Liver (tissue), 3 donors: ENCODE measurements at regions not wholly inside any gene's neighbourhood (a gene's known extent, or its start where the extent isn't known, plus 50 kb on each side); places are given as distances from the start of the nearest gene placed in this dataset.

Source experiments
- EGR1 ChIP-seq, 2 donors: IDR thresholded peaks; 2 replicates each; pipeline ENCODE4 v1.6.1; 2016 to 2018; ENCODE audit warnings: antibody characterized with exemption in 2 of 2, low read depth in 2 of 2
- GABPA ChIP-seq, 2 donors: IDR thresholded peaks in 1 of 2; conservative IDR thresholded peaks in 1 of 2; 2 replicates each; pipeline ENCODE4 v1.6.1; 2016; ENCODE audit warnings: antibody characterized with exemption in 2 of 2, mild to moderate bottlenecking in 1 of 2, moderate library complexity in 1 of 2
- JUND ChIP-seq, 2 donors: IDR thresholded peaks; 2 replicates each; pipeline ENCODE4 v1.6.1; 2016; ENCODE audit warnings: antibody characterized with exemption in 2 of 2
- MAX ChIP-seq: IDR thresholded peaks from 2 replicates; pipeline ENCODE4 v1.6.1; 2016; ENCODE audit warnings: antibody characterized with exemption
- NR2F2 ChIP-seq: IDR thresholded peaks from 2 replicates; pipeline ENCODE4 v1.6.1; 2016; ENCODE audit warnings: antibody characterized with exemption
- RAD21 ChIP-seq, 2 donors: IDR thresholded peaks; 2 replicates each; pipeline ENCODE4 v1.6.1; 2016; ENCODE audit warnings: antibody characterized with exemption in 2 of 2, mild to moderate bottlenecking in 2 of 2
- RXRA ChIP-seq, 2 donors: IDR thresholded peaks; 2 replicates each; pipeline ENCODE4 v1.6.1; 2017 to 2018; ENCODE audit warnings: antibody characterized with exemption in 2 of 2, mild to moderate bottlenecking in 1 of 2
- SP1 ChIP-seq: IDR thresholded peaks from 2 replicates; pipeline ENCODE4 v1.6.1; 2018; ENCODE audit warnings: antibody characterized with exemption, mild to moderate bottlenecking
- TAF1 ChIP-seq: conservative IDR thresholded peaks from 2 replicates; pipeline ENCODE4 v1.6.1; 2016; ENCODE audit warnings: antibody characterized with exemption, mild to moderate bottlenecking
- TF ChIP-seq, protein P1 (sequence below): fragments of 150-350 bp; IDR thresholded peaks from 2 replicates; pipeline ENCODE4 v1.5.1; 2017; ENCODE audit warnings: improper control_type of control experiment, low read depth, low read length; ENCODE audit not compliant: missing input control
- TF ChIP-seq, protein P2 (sequence below): IDR thresholded peaks from 2 replicates; pipeline ENCODE4 v1.6.1; 2016; ENCODE audit warnings: antibody characterized with exemption, mild to moderate bottlenecking
- TF ChIP-seq, protein P3 (sequence below): IDR thresholded peaks from 2 replicates; pipeline ENCODE4 v1.6.1; 2016; ENCODE audit warnings: antibody characterized with exemption
- donor health status: healthy.
- donor health status: healthy.

GRCh38 chr12:70074510-70074909 is 168.7 kb upstream of the CNOT2 start:
- TF ChIP-seq, protein P1, sequence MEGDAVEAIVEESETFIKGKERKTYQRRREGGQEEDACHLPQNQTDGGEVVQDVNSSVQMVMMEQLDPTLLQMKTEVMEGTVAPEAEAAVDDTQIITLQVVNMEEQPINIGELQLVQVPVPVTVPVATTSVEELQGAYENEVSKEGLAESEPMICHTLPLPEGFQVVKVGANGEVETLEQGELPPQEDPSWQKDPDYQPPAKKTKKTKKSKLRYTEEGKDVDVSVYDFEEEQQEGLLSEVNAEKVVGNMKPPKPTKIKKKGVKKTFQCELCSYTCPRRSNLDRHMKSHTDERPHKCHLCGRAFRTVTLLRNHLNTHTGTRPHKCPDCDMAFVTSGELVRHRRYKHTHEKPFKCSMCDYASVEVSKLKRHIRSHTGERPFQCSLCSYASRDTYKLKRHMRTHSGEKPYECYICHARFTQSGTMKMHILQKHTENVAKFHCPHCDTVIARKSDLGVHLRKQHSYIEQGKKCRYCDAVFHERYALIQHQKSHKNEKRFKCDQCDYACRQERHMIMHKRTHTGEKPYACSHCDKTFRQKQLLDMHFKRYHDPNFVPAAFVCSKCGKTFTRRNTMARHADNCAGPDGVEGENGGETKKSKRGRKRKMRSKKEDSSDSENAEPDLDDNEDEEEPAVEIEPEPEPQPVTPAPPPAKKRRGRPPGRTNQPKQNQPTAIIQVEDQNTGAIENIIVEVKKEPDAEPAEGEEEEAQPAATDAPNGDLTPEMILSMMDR = no peak
- no peak for TF ChIP-seq JUND (IDR thresholded peaks at IDR 0.05)
- no peak for TF ChIP-seq TAF1
- TF ChIP-seq EGR1 (IDR thresholded peaks at IDR 0.05; ENCODE audit: low read depth in 2 of 2) = no peak
- TF ChIP-seq MAX = no peak
- TF ChIP-seq, protein P2, sequence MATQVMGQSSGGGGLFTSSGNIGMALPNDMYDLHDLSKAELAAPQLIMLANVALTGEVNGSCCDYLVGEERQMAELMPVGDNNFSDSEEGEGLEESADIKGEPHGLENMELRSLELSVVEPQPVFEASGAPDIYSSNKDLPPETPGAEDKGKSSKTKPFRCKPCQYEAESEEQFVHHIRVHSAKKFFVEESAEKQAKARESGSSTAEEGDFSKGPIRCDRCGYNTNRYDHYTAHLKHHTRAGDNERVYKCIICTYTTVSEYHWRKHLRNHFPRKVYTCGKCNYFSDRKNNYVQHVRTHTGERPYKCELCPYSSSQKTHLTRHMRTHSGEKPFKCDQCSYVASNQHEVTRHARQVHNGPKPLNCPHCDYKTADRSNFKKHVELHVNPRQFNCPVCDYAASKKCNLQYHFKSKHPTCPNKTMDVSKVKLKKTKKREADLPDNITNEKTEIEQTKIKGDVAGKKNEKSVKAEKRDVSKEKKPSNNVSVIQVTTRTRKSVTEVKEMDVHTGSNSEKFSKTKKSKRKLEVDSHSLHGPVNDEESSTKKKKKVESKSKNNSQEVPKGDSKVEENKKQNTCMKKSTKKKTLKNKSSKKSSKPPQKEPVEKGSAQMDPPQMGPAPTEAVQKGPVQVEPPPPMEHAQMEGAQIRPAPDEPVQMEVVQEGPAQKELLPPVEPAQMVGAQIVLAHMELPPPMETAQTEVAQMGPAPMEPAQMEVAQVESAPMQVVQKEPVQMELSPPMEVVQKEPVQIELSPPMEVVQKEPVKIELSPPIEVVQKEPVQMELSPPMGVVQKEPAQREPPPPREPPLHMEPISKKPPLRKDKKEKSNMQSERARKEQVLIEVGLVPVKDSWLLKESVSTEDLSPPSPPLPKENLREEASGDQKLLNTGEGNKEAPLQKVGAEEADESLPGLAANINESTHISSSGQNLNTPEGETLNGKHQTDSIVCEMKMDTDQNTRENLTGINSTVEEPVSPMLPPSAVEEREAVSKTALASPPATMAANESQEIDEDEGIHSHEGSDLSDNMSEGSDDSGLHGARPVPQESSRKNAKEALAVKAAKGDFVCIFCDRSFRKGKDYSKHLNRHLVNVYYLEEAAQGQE = no peak
- TF ChIP-seq SP1 = no peak
- TF ChIP-seq, protein P3, sequence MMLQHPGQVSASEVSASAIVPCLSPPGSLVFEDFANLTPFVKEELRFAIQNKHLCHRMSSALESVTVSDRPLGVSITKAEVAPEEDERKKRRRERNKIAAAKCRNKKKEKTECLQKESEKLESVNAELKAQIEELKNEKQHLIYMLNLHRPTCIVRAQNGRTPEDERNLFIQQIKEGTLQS = no peak
- no peak for TF ChIP-seq RAD21 (IDR thresholded peaks at IDR 0.05)
- no peak for TF ChIP-seq RXRA (IDR thresholded peaks at IDR 0.05)
- TF ChIP-seq NR2F2 = no peak
- TF ChIP-seq GABPA (IDR thresholded peaks at IDR 0.05 in 1 of 2, conservative IDR thresholded peaks at IDR 0.05 in 1 of 2) = no peak
